Endodermal cell (in vitro differentiated cells): ENCODE measurements at regions not wholly inside any gene's neighbourhood (a gene's known extent, or its start where the extent isn't known, plus 50 kb on each side); places are given as distances from the start of the nearest gene placed in this dataset.

Experiments
- DNase-seq: peaks from one replicate; pipeline ENCODE4 v3.0.0-alpha.2; 2017
- H3K27ac ChIP-seq: 2 replicates; pipeline ENCODE4 v1.5.1; 2013; ENCODE audit warnings: mild to moderate bottlenecking, low read depth, low read length, moderate library complexity
- H3K27me3 ChIP-seq: 2 replicates; pipeline ENCODE4 v1.6.1; 2013; ENCODE audit warnings: mild to moderate bottlenecking, low read length, moderate library complexity; ENCODE audit not compliant: insufficient read depth, control insufficient read depth, poor library complexity, severe bottlenecking
- H3K36me3 ChIP-seq: 2 replicates; pipeline ENCODE4 v1.7.0; 2013; ENCODE audit warnings: mild to moderate bottlenecking, low read length, moderate library complexity; ENCODE audit not compliant: control insufficient read depth, insufficient read depth
- H3K4me1 ChIP-seq: one replicate; pipeline ENCODE4 v1.7.0; 2013; ENCODE audit warnings: low read length; ENCODE audit not compliant: control insufficient read depth, insufficient read depth
- H3K4me3 ChIP-seq: 2 replicates; pipeline ENCODE4 v1.5.1; 2013; ENCODE audit warnings: mild to moderate bottlenecking, low read length, moderate library complexity
- H3K9ac ChIP-seq: 2 replicates; pipeline ENCODE4 v1.6.1; 2013; ENCODE audit warnings: mild to moderate bottlenecking, low read length, moderate library complexity; ENCODE audit not compliant: poor library complexity, severe bottlenecking; ENCODE audit errors: extremely low read depth
- H3K9me3 ChIP-seq: 2 replicates; pipeline ENCODE4 v1.6.1; 2013; ENCODE audit warnings: mild to moderate bottlenecking, low read length, moderate library complexity; ENCODE audit not compliant: control insufficient read depth
- H3K27ac Mint-ChIP-seq: 2 replicates; pipeline ENCODE4 v1.8.0; 2020; ENCODE audit warnings: mixed read lengths
- H3K27me3 Mint-ChIP-seq: 2 replicates; pipeline ENCODE4 v1.8.0; 2021; ENCODE audit warnings: mild to moderate bottlenecking, mixed read lengths; ENCODE audit not compliant: insufficient read depth
- H3K36me3 Mint-ChIP-seq: 2 replicates; pipeline ENCODE4 v1.8.0; 2020; ENCODE audit warnings: low read depth, mixed read lengths
- H3K4me1 Mint-ChIP-seq: 2 replicates; pipeline ENCODE4 v1.8.0; 2020; ENCODE audit warnings: mixed read lengths
- H3K4me3 Mint-ChIP-seq: 2 replicates; pipeline ENCODE4 v1.8.0; 2020; ENCODE audit warnings: mild to moderate bottlenecking, moderate library complexity, mixed read lengths
- H3K9me3 Mint-ChIP-seq: 2 replicates; pipeline ENCODE4 v1.8.0; 2020; ENCODE audit warnings: mild to moderate bottlenecking, mixed read lengths
- CTCF ChIP-seq: fragments of 200-600 bp; sonication (generic); conservative IDR thresholded peaks from 2 replicates; pipeline ENCODE4 v1.5.0; 2021; ENCODE audit warnings: antibody characterized with exemption, mild to moderate bottlenecking
- WGBS, 2 experiments: methylation state at CpG; one replicate each; pipeline versions ENCODE4 v1.1.5 to v1.1.7; 2013; ENCODE audit warnings: missing lambda C conversion rate in 2 of 2, mixed read lengths in 1 of 2; ENCODE audit not compliant: insufficient coverage in 1 of 2, insufficient read length in 1 of 2; 5-methylcytosine and 5-hydroxymethylcytosine counted together

DNA sequence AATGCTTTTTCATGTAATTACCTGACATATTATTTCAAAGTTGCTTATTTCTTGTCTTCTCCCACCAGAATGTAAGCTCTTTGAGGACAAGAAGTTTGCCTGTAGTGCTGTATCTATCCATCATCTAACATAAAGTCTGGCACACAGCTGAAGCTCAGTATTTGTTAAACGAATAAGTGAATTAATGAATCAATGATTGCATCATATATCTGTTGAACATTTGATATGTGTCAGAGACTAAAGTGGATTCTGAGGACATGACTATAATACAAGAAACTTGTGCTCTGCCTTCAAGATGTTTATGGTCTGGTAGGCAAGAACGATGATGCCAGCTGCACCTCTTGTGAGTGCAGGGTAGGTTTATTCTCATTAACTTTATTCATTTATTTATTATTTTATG is 115.4 kb upstream of the SCAF11 start:
- H3K27ac Mint-ChIP-seq: no peak overlapping the region
- Histone ChIP-seq H3K9ac (no peak overlapping the region), H3K9me3 (no peaks in the 10 kb centered on the region), H3K4me1 (no peaks in the 10 kb centered on the region), H3K4me3 (no peak overlapping the region), H3K27me3 (no peaks in the 10 kb centered on the region), H3K36me3 (no peaks in the 10 kb centered on the region), H3K27ac (no peak overlapping the region)
- H3K9me3 Mint-ChIP-seq: no peaks in the 10 kb centered on the region
- no peaks in the 10 kb centered on the region for H3K36me3 Mint-ChIP-seq
- no peaks in the 10 kb centered on the region for H3K4me1 Mint-ChIP-seq
- H3K27me3 Mint-ChIP-seq: no peaks in the 10 kb centered on the region
- no peak for TF ChIP-seq CTCF
- no peak for DNase-seq
- 87% methylated on average over 2 of the region's 2 CpGs; no CpG with 5 or more reads in 1 of the 2 experiments for whole genome bisulfite sequencing, 2 experiments
- H3K4me3 Mint-ChIP-seq: no peak overlapping the region

- TF ChIP-seq CTCF: no peak
- Histone ChIP-seq H3K27ac (peak overlapping the region; percentile 60), H3K27me3 (no peaks in the 10 kb centered on the region), H3K9me3 (no peaks in the 10 kb centered on the region), H3K4me3 (no peak overlapping the region), H3K36me3 (no peaks in the 10 kb centered on the region), H3K4me1 (no peaks in the 10 kb centered on the region), H3K9ac (no peak overlapping the region)
- Mint-ChIP-seq H3K4me1 (no peaks in the 10 kb centered on the region), H3K36me3 (no peaks in the 10 kb centered on the region), H3K27ac (no peak overlapping the region), H3K4me3 (no peak overlapping the region), H3K9me3 (peaks cover under 1% of the 10 kb centered on the region), H3K27me3 (no peaks in the 10 kb centered on the region)
- 84% methylated on average over 3 of the region's 3 CpGs; no CpG with 5 or more reads in 1 of the 2 experiments for WGBS, 2 experiments
- no peak for DNase-seq
These were observed 113.4 kb upstream of the SCAF11 start for GRCh38 chr12:46103559-46104383.

DNA sequence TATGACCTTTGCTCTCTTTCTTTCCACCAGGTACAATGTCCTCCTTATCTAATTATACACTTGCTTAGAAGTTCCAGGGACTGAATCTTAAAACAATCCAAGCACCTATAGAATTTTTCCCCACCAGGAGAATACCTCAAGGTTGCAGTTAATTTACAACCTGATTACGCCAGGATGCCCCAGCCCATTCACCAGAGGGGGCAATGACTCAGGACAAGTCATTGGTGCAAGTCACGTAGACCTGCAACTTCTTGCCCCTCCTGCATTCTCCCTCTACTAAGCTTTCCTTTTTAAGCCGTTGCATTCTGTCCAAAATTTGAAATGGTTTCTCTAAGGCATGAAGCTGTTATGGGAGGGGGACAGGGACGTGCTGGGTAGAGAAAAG is 111.1 kb upstream of the SCAF11 start:
- Mint-ChIP-seq H3K4me1 (no peaks in the 10 kb centered on the region), H3K36me3 (no peaks in the 10 kb centered on the region), H3K4me3 (no peak overlapping the region), H3K27ac (no peak overlapping the region), H3K27me3 (no peaks in the 10 kb centered on the region), H3K9me3 (peaks cover 2% of the 10 kb centered on the region)
- 80 to 90% methylated on average over 1 to 4 of the region's 4 CpGs for WGBS, 2 experiments
- TF ChIP-seq CTCF: no peak
- Histone ChIP-seq H3K27ac (no peak overlapping the region), H3K4me1 (no peaks in the 10 kb centered on the region), H3K36me3 (no peaks in the 10 kb centered on the region), H3K27me3 (no peaks in the 10 kb centered on the region), H3K9me3 (no peaks in the 10 kb centered on the region), H3K4me3 (no peak overlapping the region), H3K9ac (no peak overlapping the region)
- DNase-seq: peak; percentile 52
